AG04449 (cell line): ENCODE measurements at regions not wholly inside any gene's neighbourhood (a gene's known extent, or its start where the extent isn't known, plus 50 kb on each side); places are given as distances from the start of the nearest gene placed in this dataset.
"Not testable (repeated sequence)": the region's sequence is repeated elsewhere in the genome, so short reads cannot be mapped to it uniquely, and the experiment has no call there.

ENCODE experiments used
- CTCF ChIA-PET: fragments of 350-600 bp; formaldehyde crosslinking; extraction: SDS; loops from one replicate; lab custom pipeline; 2021; ENCODE audit warnings: antibody characterized with exemption; lab: Yijun Ruan, JAX
- POLR2A ChIA-PET: fragments of 400-600, 350-600 bp; formaldehyde crosslinking; extraction: SDS; loops from one replicate; lab custom pipeline; 2020; ENCODE audit warnings: antibody characterized with exemption, inconsistent platforms; lab: Yijun Ruan, JAX
- DNase-seq: peaks from one replicate; pipeline ENCODE4 v3.0.0-alpha.2; 2010; ENCODE audit warnings: low read depth, low spot score
- H3K4me3 ChIP-seq: 2 replicates; pipeline ENCODE4 v1.5.1; 2011; ENCODE audit warnings: low read depth, mild to moderate bottlenecking, control low read depth, low read length
- TF ChIP-seq, protein P1 (sequence below): IDR thresholded peaks from one replicate; pipeline ENCODE4 v1.5.1; 2011; ENCODE audit warnings: mild to moderate bottlenecking, moderate library complexity, low read length, control low read depth, inconsistent platforms; ENCODE audit not compliant: insufficient read depth; ENCODE audit errors: missing control alignments

DNA sequence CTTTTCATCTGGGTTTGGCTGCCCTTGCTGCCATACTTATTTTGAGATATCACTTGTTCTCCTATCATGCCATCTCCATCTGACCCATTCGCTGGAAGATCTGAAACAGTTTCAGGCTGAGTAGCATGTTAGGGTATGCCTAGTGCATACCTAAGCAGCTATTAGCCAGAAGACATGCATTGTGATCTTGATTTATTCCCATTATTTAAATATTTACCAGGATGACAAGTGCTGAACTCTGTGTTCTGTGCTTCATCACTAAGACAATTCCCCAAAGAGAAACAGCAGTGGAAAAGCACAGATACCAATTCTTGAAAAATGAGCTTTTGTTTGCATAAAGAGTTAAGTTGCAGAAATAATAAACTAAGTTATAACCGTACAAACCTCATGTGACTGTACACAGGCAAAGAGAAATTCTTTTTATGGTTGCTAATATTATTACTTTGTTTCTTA, 271.0 kb upstream of the ARSJ start:
- no peak for DNase-seq
- ChIA-PET CTCF (interaction anchor here (1.0 kb wide), 1 partner anchor 135 kb away, joined by 3 read pairs; no protein-coding TSS in a partner anchor), POLR2A (no interaction called here)
- TF ChIP-seq, protein P1, sequence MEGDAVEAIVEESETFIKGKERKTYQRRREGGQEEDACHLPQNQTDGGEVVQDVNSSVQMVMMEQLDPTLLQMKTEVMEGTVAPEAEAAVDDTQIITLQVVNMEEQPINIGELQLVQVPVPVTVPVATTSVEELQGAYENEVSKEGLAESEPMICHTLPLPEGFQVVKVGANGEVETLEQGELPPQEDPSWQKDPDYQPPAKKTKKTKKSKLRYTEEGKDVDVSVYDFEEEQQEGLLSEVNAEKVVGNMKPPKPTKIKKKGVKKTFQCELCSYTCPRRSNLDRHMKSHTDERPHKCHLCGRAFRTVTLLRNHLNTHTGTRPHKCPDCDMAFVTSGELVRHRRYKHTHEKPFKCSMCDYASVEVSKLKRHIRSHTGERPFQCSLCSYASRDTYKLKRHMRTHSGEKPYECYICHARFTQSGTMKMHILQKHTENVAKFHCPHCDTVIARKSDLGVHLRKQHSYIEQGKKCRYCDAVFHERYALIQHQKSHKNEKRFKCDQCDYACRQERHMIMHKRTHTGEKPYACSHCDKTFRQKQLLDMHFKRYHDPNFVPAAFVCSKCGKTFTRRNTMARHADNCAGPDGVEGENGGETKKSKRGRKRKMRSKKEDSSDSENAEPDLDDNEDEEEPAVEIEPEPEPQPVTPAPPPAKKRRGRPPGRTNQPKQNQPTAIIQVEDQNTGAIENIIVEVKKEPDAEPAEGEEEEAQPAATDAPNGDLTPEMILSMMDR, result no peak
- no peak overlapping the region for H3K4me3 ChIP-seq

DNA sequence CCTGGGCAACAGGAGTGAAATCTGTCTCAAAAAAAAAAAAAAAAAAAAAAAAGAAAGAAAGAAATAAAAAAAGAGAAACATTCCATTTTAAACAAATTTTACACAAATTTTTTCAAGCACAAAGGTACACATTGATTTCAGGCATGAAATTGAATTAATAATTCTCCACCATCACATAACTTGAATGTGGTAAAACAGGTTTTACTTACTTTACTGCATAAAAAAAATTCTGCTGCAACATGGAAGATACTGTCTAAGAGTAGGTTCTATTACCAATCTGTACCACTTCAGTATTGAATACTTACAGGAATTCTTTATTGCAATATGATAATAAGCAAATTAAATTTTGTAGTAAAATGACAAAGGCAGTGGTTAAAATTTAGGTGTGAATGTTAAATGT, 271.6 kb upstream of the ARSJ start:
- no peak overlapping the region for H3K4me3 ChIP-seq
- ChIA-PET CTCF (interaction anchor here (1.0 kb wide), 1 partner anchor 134 kb away, joined by 3 read pairs; no protein-coding TSS in a partner anchor), POLR2A (no interaction called here)
- DNase-seq, result no peak
- TF ChIP-seq, protein P1, result no peak

DNA sequence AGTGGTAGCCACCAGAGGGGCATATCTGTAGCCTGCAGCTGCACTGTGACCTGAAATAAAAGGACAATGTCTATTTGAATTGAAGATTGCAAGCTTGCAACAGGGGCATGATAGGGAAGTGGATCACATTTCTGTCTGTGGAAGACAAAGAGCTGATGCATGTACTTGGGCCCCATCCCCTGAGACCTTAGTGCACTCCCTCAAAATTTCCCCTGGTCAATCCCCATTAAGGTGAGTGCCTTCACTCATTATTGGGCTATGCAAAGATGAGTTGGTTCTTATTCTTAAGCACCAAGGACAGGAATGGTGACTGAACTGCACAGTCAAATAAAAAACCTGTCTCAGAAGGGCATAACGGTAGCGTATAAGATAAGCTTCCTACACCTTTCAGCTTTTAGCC, 273.1 kb upstream of the ARSJ start:
- DNase-seq, result no peak
- H3K4me3 ChIP-seq, result no peak overlapping the region
- TF ChIP-seq, protein P1, result no peak
- CTCF ChIA-PET, result no interaction called here
- POLR2A ChIA-PET, result no interaction called here

DNA sequence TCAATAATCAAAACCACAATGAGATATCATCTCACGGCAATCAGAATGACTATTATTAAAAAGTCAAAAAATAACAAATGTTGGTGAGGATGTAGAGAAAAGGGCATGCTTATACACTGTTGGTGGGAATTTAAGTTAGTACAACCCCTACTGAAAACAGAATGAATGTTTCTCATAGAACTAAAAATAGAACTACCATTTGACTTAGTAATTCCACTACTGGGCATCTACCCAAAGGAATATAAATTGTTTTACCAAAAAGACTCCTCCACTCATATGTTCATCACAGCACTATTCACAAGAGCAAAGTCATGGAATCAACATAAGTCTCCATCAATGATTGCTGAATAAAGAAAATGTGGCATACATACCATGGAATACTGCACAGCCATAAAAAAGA, 278.1 kb upstream of the ARSJ start:
- CTCF ChIA-PET, result no interaction called here
- POLR2A ChIA-PET, result no interaction called here
- TF ChIP-seq, protein P1, result no peak
- no peak overlapping the region for H3K4me3 ChIP-seq
- DNase-seq, result peak; percentile 49

DNA sequence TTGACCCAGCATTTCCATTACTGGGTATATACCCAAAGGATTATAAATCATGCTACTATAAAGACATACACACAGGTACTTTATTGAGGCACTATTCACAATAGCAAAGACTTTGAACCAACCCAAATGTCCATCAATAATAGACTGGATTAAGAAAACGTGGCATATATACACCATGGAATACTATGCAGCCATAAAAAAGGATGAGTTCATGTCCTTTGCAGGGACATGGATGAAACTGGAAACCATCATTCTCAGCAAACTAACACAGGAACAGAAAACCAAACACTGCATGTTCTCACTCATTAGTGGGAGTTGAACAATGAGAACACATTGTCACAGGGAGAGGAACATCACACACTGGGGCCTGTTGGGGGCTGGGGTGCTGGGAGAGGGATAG, 283.0 kb upstream of the ARSJ start:
- POLR2A ChIA-PET, DNase-seq, H3K4me3 ChIP-seq: not testable (repeated sequence)
- CTCF ChIA-PET, result interaction anchor here (1.3 kb wide), 1 partner anchor 495 kb away, joined by 3 read pairs; no protein-coding TSS in a partner anchor

DNA sequence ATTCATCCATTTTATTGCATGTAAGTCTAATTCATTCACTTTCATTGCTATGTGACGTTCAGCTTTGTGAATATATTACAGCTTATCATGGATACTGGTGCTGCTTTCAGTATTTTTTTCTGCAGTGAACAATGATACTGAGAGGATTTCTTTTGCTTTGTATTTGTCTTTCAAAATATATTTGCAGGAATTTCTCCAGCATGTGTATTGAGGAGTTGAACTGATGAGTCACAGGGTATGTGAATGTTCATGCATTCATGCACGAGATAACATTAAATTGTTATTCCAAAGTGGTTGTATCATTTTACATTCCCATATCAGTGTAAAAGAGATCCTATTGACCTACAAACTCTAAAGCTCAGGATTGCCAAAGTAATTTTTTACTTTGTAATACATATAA, 283.8 kb upstream of the ARSJ start:
- no peak for DNase-seq

More for the DNA sequence above, 283.8 kb upstream of the ARSJ start:
- no peak overlapping the region for H3K4me3 ChIP-seq
- POLR2A ChIA-PET, result interaction anchor here (0.6 kb wide), 1 partner anchor 186 kb away, joined by 4 read pairs; no protein-coding TSS in a partner anchor
- TF ChIP-seq, protein P1, result no peak
- CTCF ChIA-PET, result interaction anchor here (1.3 kb wide), 1 partner anchor 496 kb away, joined by 3 read pairs; no protein-coding TSS in a partner anchor
